ENCODE measurements at regions not wholly inside any gene's neighbourhood (a gene's known extent, or its start where the extent isn't known, plus 50 kb on each side); places are given as distances from the start of the nearest gene placed in this dataset.

DNA sequence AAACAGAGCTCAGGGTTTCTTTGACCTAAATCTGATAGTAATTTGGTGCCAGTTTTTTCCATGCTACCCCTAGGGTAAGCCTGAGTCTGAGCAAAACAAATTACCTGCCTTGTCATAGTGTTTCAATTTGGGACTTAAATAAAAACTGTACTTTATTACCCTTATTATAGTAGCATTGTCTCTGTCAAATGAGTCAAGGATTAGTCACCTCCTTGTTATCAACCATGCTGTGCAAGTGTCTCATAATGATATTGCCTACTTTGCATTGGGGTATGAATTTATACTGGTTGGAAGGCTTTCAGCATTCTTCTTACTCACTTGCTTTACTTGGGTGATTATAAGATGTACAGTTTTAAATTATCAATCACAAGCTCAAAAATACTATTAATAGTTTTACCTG lies 380.0 kb downstream of the LRFN5 start:
- TF ChIP-seq, protein P1, sequence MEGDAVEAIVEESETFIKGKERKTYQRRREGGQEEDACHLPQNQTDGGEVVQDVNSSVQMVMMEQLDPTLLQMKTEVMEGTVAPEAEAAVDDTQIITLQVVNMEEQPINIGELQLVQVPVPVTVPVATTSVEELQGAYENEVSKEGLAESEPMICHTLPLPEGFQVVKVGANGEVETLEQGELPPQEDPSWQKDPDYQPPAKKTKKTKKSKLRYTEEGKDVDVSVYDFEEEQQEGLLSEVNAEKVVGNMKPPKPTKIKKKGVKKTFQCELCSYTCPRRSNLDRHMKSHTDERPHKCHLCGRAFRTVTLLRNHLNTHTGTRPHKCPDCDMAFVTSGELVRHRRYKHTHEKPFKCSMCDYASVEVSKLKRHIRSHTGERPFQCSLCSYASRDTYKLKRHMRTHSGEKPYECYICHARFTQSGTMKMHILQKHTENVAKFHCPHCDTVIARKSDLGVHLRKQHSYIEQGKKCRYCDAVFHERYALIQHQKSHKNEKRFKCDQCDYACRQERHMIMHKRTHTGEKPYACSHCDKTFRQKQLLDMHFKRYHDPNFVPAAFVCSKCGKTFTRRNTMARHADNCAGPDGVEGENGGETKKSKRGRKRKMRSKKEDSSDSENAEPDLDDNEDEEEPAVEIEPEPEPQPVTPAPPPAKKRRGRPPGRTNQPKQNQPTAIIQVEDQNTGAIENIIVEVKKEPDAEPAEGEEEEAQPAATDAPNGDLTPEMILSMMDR (IDR thresholded peaks at IDR 0.05) = no peak
- intact Hi-C loops (cut with DNase I) = no loop called here
- ATAC-seq = no peak
- Histone ChIP-seq H3K27me3 (no peaks in the 10 kb centered on the region), H3K4me3 (no peak overlapping the region), H3K4me1 (peaks cover 0 to 7% (median 0%) of the 10 kb centered on the region in 3 donors), H3K27ac (no peak overlapping the region), H3K9me3 (no peaks in the 10 kb centered on the region), H3K36me3 (no peaks in the 10 kb centered on the region)
- no peak for DNase-seq
- no peak for FAIRE-seq

DNA sequence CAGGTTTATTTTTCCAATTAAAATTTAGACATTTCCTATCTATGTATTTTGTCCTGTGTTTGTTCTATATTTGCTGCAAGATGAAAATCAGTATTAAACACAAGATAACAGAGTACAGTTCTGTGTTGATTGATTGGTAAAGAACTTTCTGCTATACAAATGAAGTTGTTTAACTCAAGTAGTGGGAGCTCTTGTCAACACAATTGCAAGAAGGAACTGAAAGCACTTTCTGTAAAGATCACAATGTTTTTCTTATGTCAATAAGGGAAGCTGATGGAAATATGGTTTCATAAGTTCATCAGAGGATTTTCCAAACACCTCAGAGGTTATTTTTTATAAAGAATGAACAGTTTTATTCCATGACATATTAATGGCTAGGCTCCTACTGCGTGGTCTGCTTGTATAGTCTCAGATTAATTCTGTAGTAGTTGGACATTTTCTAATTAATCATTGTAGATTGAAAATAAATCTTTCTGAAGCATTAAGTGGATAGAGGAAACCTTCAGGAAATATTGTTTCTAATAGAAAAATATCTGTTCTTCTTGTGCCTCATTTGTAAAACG lies 379.5 kb downstream of the LRFN5 start:
- intact Hi-C loops (cut with DNase I) = no loop called here
- no peak for FAIRE-seq
- 26 to 30% methylated on average over 2 of the region's 2 CpGs for WGBS, 2 donors
- no peak overlapping the region for H3K27ac ChIP-seq
- H3K36me3 ChIP-seq = no peaks in the 10 kb centered on the region
- TF ChIP-seq, protein P1 (IDR thresholded peaks at IDR 0.05) = no peak
- H3K4me3 ChIP-seq = no peak overlapping the region
- ATAC-seq = no peak
- H3K4me1 ChIP-seq = peaks cover 0 to 7% (median 0%) of the 10 kb centered on the region in 3 donors
- DNase-seq = no peak
- H3K9me3 ChIP-seq = no peaks in the 10 kb centered on the region
- H3K27me3 ChIP-seq = no peaks in the 10 kb centered on the region

DNA sequence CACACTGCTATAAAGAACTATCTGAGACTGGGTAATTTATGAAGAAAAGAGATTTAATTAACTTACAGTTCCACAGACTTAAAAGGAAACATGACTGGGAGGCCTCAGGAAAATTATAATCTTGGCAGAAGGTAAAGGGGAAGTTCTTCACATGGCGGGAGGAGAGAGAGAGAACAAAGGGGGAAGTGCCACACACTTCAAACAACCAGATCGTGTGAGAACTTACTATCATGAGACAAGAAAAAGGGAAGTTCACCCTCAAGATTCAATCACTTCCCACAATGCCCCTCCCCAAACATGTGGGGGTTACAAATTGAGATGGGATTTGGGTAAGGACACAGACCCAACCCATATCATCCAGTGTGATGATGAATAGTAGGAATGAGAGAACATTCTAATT lies 366.5 kb downstream of the LRFN5 start:
- TF ChIP-seq, protein P1 (IDR thresholded peaks at IDR 0.05) = no peak
- Histone ChIP-seq H3K4me3 (no peak overlapping the region), H3K36me3 (no peaks in the 10 kb centered on the region), H3K27ac (no peak overlapping the region), H3K9me3 (no peaks in the 10 kb centered on the region), H3K27me3 (no peaks in the 10 kb centered on the region), H3K4me1 (no peaks in the 10 kb centered on the region)
- WGBS, 2 donors = 35 to 63% methylated on average over 2 of the region's 2 CpGs
- no peak for FAIRE-seq
- ATAC-seq = no peak
- no peak for DNase-seq
- intact Hi-C loops (cut with DNase I) = no loop called here

DNA sequence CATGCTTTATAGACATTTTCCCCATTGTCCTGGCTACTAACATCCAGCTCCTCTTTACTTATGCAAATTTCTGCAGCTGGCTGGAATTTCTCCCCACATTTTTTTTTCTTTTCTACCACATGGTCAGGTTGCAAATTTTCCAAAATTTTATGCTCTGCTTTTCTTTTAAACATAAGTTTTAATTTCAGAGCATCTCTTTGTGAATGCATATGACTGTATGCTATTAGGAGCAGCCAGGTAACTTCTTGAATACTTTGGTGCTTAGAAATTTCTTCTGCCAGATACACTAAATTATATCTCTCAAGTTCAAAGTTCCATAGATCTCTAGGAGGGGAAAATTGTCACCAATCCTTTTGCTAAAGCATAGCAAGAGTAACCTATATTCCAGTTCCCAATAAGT lies 365.9 kb downstream of the LRFN5 start:
- ATAC-seq (no peak), DNase-seq (no peak), FAIRE-seq (no peak)
- H3K27me3 ChIP-seq = no peaks in the 10 kb centered on the region
- H3K27ac ChIP-seq = no peak overlapping the region
- TF ChIP-seq, protein P1 (IDR thresholded peaks at IDR 0.05) = no peak
- H3K4me3 ChIP-seq = no peak overlapping the region
- H3K4me1 ChIP-seq = no peaks in the 10 kb centered on the region
- no peaks in the 10 kb centered on the region for H3K36me3 ChIP-seq
- H3K9me3 ChIP-seq = no peaks in the 10 kb centered on the region
- intact Hi-C loops (cut with DNase I) = no loop called here

DNA sequence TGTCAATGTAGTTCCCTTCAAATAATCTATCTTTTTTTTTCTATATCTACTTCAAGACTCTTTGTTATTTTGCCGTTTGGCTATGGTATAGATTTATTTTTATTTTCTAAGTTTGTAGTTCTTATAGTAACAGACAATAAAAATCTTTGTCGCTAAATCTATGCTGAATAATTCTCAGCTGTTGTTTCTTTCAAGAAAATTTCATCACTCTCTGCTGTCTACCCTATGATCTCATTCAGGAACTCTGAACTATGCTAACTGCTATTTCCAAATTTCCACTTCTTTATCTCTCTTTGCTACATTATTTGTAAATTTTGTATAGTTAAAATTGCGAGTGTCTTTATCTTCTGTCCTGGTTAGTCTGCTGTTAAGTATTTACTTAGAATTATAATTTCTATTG lies 353.6 kb downstream of the LRFN5 start:
- Histone ChIP-seq H3K36me3 (no peaks in the 10 kb centered on the region), H3K4me1 (no peaks in the 10 kb centered on the region), H3K4me3 (no peak overlapping the region), H3K27me3 (no peaks in the 10 kb centered on the region), H3K27ac (no peak overlapping the region), H3K9me3 (no peaks in the 10 kb centered on the region)
- no peak for DNase-seq
- no peak for ATAC-seq
- TF ChIP-seq, protein P1 (IDR thresholded peaks at IDR 0.05) = no peak
- WGBS, 2 donors = 40 to 50% methylated on average over 3 of the region's 3 CpGs
- no peak for FAIRE-seq
- intact Hi-C loops (cut with DNase I) = no loop called here

Measured in pancreas (tissue), 10 donors.